ENCODE measurements at regions not wholly inside any gene's neighbourhood (a gene's known extent, or its start where the extent isn't known, plus 50 kb on each side); places are given as distances from the start of the nearest gene placed in this dataset.

DNA sequence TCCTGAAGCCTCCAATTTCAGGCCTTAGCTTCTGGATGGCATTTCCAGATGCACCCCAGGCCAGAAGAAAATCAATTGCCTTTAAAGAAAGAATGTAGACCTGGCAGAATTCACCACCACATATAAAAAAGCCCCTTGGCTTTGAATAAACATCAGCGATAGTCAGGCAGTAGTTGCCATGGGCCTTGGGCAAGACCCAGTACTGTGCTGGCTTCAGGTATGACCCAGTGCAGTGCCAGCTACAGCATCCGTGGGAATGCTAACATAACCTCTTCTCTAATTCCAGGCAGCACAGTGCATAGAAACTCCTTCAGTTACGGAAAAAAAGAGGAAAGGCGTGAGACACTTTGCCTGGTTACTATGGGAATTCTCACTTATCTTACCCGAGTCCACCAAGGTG, 539.6 kb upstream of the LRRTM4 start:
- TF ChIP-seq EZH2 (IDR thresholded peaks at IDR 0.05; ENCODE audit: low read depth): no peak
- TF ChIP-seq, protein P1, sequence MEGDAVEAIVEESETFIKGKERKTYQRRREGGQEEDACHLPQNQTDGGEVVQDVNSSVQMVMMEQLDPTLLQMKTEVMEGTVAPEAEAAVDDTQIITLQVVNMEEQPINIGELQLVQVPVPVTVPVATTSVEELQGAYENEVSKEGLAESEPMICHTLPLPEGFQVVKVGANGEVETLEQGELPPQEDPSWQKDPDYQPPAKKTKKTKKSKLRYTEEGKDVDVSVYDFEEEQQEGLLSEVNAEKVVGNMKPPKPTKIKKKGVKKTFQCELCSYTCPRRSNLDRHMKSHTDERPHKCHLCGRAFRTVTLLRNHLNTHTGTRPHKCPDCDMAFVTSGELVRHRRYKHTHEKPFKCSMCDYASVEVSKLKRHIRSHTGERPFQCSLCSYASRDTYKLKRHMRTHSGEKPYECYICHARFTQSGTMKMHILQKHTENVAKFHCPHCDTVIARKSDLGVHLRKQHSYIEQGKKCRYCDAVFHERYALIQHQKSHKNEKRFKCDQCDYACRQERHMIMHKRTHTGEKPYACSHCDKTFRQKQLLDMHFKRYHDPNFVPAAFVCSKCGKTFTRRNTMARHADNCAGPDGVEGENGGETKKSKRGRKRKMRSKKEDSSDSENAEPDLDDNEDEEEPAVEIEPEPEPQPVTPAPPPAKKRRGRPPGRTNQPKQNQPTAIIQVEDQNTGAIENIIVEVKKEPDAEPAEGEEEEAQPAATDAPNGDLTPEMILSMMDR (conservative IDR thresholded peaks at IDR 0.05): no peak
- H4K20me1 ChIP-seq (ENCODE audit: insufficient read depth): no peaks in the 10 kb centered on the region
- H3K36me3 ChIP-seq (ENCODE audit: low read depth): no peaks in the 10 kb centered on the region
- H3F3A ChIP-seq (ENCODE audit: insufficient read depth, low read depth): no peaks in the 10 kb centered on the region
- no peaks in the 10 kb centered on the region for H3K9me3 ChIP-seq (ENCODE audit: insufficient read depth, low read depth)
- ChIA-PET CTCF (no interaction called here), POLR2A (ENCODE audit: unreplicated experiment) (no interaction called here)
- H3K27me3 ChIP-seq (ENCODE audit: insufficient read depth, low read depth): no peaks in the 10 kb centered on the region
- no peak for DNase-seq
- no peaks in the 10 kb centered on the region for H3K9me2 ChIP-seq (ENCODE audit: insufficient read depth)
- no peak overlapping the region for H3K27ac ChIP-seq
- H2AFZ ChIP-seq: no peak overlapping the region
- H3K4me1 ChIP-seq (replicated peaks; ENCODE audit: insufficient read depth): no peaks in the 10 kb centered on the region
- H3K4me2 ChIP-seq: no peak overlapping the region
- H3K4me3 ChIP-seq: no peak overlapping the region
- H3K79me2 ChIP-seq (ENCODE audit: low read depth): no peaks in the 10 kb centered on the region
- intact Hi-C loops (cut with micrococcal nuclease; ENCODE audit: unreplicated experiment): no loop called here
- BruUV-seq (replicated peaks): no TSS peak

DNA sequence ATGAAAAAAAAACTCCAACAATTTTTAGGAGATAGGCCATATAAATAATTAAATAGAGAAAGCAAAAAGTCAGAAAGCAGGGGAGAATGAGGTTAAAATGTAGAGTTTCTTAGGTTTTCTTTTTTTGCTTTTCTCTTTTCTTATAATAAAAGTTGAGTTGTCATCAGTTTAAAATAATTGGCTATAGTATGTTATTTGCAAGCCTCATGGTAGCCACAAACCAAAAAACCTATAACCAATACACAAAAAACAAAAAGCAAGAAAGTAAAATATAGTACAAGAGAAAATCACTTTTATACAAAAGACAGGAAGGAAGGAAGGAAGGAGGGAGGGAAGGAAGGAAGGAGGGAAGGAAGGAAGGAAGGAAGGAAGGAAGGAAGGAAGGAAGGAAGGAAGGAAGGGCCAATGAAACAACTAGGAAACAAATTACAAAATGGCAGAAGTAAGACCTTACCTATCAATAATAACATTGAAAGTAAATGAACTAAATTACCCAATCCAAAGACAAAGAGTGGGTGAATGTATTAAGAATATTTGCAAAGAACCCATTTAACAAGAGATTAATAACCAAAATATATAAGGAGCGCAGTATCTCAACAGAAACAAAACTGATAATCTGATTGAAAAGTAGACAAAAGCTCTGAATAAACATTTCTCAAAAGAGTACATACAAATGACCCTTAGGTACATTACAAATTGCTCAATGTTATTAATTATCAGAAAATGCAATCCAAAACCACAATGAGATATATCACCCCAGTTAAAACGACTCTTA, 541.3 kb upstream of the LRRTM4 start:
- DNase-seq: no peak
- Histone ChIP-seq H3K27me3 (ENCODE audit: insufficient read depth, low read depth) (no peaks in the 10 kb centered on the region), H3K36me3 (ENCODE audit: low read depth) (no peaks in the 10 kb centered on the region), H4K20me1 (ENCODE audit: insufficient read depth) (no peaks in the 10 kb centered on the region), H3K4me2 (no peak overlapping the region), H3K4me3 (no peak overlapping the region), H3K79me2 (ENCODE audit: low read depth) (no peaks in the 10 kb centered on the region), H3K9me3 (ENCODE audit: insufficient read depth, low read depth) (no peaks in the 10 kb centered on the region), H2AFZ (no peak overlapping the region), H3K4me1 (replicated peaks; ENCODE audit: insufficient read depth) (no peaks in the 10 kb centered on the region), H3K27ac (no peak overlapping the region), H3K9me2 (ENCODE audit: insufficient read depth) (no peaks in the 10 kb centered on the region), H3F3A (ENCODE audit: insufficient read depth, low read depth) (no peaks in the 10 kb centered on the region)
- intact Hi-C loops (cut with micrococcal nuclease; ENCODE audit: unreplicated experiment): no loop called here
- BruUV-seq (replicated peaks): no TSS peak
- ChIA-PET POLR2A (ENCODE audit: unreplicated experiment) (no interaction called here), CTCF (no interaction called here)
- no peak for TF ChIP-seq EZH2 (IDR thresholded peaks at IDR 0.05; ENCODE audit: low read depth)
- TF ChIP-seq, protein P1 (conservative IDR thresholded peaks at IDR 0.05): no peak

DNA sequence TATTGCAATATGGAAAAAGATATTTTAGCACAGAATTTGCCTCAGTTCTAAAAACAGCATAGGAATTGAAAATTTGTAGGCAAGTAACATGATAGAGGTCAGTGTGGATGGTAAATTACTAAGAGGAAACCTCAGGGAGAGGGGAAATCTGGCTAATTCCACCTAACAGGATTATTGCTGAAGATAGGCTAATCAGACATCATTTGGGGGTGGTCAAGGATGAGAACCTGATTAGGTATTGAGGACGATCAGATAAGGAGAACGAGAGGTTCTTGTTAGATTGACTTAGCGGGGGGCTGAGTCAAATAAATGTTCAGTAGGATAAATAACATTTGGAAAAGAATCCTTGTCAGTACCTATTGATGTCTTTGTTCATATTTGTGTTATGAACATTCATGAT, 543.2 kb upstream of the LRRTM4 start:
- no TSS peak for BruUV-seq (replicated peaks)
- no peaks in the 10 kb centered on the region for H3K36me3 ChIP-seq (ENCODE audit: low read depth)
- no peaks in the 10 kb centered on the region for H3K79me2 ChIP-seq (ENCODE audit: low read depth)
- no peaks in the 10 kb centered on the region for H3K4me1 ChIP-seq (replicated peaks; ENCODE audit: insufficient read depth)
- intact Hi-C loops (cut with micrococcal nuclease; ENCODE audit: unreplicated experiment): no loop called here
- H3K9me3 ChIP-seq (ENCODE audit: insufficient read depth, low read depth): no peaks in the 10 kb centered on the region
- no peaks in the 10 kb centered on the region for H3F3A ChIP-seq (ENCODE audit: insufficient read depth, low read depth)
- H3K4me2 ChIP-seq: no peak overlapping the region
- H3K9me2 ChIP-seq (ENCODE audit: insufficient read depth): no peaks in the 10 kb centered on the region
- H2AFZ ChIP-seq: no peak overlapping the region
- no peaks in the 10 kb centered on the region for H3K27me3 ChIP-seq (ENCODE audit: insufficient read depth, low read depth)
- TF ChIP-seq, protein P1 (conservative IDR thresholded peaks at IDR 0.05): no peak
- TF ChIP-seq EZH2 (IDR thresholded peaks at IDR 0.05; ENCODE audit: low read depth): no peak
- H3K4me3 ChIP-seq: no peak overlapping the region
- H3K27ac ChIP-seq: no peak overlapping the region
- CTCF ChIA-PET: no interaction called here
- DNase-seq: no peak
- H4K20me1 ChIP-seq (ENCODE audit: insufficient read depth): no peaks in the 10 kb centered on the region
- POLR2A ChIA-PET (ENCODE audit: unreplicated experiment): no interaction called here

Measured in PC-9 (cell line).